SU-DHL-6 (cell line): ENCODE measurements at regions not wholly inside any gene's neighbourhood (a gene's known extent, or its start where the extent isn't known, plus 50 kb on each side); places are given as distances from the start of the nearest gene placed in this dataset.

Experiments
- EZH2phosphoT487 ChIP-seq: fragments of 200-600 bp; sonication (generic), shearing (Covaris generic); conservative IDR thresholded peaks from 2 replicates; pipeline ENCODE4 v1.6.1; 2018; ENCODE audit warnings: mild to moderate bottlenecking, antibody characterized with exemption, low read length, moderate library complexity, mixed read lengths
- TF ChIP-seq, protein P1 (sequence below): fragments of 200-600 bp; sonication (generic); IDR thresholded peaks from one replicate; pipeline ENCODE4 v1.5.1; 2017; ENCODE audit warnings: antibody characterized with exemption, mild to moderate bottlenecking, low read length, moderate library complexity; ENCODE audit not compliant: insufficient read depth, poor library complexity, severe bottlenecking

DNA sequence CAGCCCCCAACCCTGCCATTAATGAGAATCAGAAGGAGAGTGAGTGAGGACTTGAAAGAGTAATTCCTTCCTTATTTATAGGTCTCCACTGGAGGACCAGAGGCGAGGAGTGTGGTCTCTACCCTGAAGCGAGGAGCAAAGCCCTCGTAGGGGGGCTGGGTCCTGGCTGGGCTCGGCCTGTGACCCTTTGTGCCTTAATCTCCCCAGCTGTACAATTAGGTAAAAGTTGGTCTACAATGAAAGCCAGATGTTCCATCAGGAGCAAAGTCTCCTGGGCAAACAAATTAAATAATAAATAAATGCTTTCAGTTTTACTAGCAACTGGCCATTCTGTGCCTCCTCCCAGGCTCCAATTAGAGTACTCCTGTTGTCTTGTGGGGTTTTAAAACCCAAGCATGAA is 523.5 kb upstream of the SALL1 start:
- TF ChIP-seq, protein P1, sequence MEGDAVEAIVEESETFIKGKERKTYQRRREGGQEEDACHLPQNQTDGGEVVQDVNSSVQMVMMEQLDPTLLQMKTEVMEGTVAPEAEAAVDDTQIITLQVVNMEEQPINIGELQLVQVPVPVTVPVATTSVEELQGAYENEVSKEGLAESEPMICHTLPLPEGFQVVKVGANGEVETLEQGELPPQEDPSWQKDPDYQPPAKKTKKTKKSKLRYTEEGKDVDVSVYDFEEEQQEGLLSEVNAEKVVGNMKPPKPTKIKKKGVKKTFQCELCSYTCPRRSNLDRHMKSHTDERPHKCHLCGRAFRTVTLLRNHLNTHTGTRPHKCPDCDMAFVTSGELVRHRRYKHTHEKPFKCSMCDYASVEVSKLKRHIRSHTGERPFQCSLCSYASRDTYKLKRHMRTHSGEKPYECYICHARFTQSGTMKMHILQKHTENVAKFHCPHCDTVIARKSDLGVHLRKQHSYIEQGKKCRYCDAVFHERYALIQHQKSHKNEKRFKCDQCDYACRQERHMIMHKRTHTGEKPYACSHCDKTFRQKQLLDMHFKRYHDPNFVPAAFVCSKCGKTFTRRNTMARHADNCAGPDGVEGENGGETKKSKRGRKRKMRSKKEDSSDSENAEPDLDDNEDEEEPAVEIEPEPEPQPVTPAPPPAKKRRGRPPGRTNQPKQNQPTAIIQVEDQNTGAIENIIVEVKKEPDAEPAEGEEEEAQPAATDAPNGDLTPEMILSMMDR = no peak
- no peak for TF ChIP-seq EZH2phosphoT487
